Heart left ventricle (tissue), 16 donors: ENCODE measurements at regions not wholly inside any gene's neighbourhood (a gene's known extent, or its start where the extent isn't known, plus 50 kb on each side); places are given as distances from the start of the nearest gene placed in this dataset.

Source experiments
- ATAC-seq, 4 donors: fragments of 200-7000 bp; cut with Tn5 transposase; one replicate each; pipeline ENCODE4 v1.9.1; 2020 to 2022; ENCODE audit warnings: moderate library complexity in 4 of 4, mild to moderate bottlenecking in 3 of 4, moderate number of reproducible peaks in 1 of 4
- DNase-seq, 5 donors: peaks; one replicate each; pipeline ENCODE4 v3.0.0-alpha.2; 2020
- H3K27ac ChIP-seq, 12 donors: fragments of 200-600 bp; sonication (generic) in 4 of 12; one replicate each; pipeline versions ENCODE4 v1.5.0 to v1.8.0; 2016 to 2022; ENCODE audit warnings: mild to moderate bottlenecking in 2 of 12
- H3K27me3 ChIP-seq, 9 donors: fragments of 200-600 bp; sonication (generic) in 2 of 9; one replicate each; pipeline versions ENCODE4 v1.5.1 to v1.8.0; 2016 to 2022; ENCODE audit warnings: mild to moderate bottlenecking in 3 of 9
- H3K36me3 ChIP-seq, 9 donors: fragments of 200-600 bp; sonication (generic) in 2 of 9; one replicate each; pipeline versions ENCODE4 v1.5.0 to v1.8.0; 2018 to 2022; ENCODE audit warnings: mild to moderate bottlenecking in 2 of 9
- H3K4me1 ChIP-seq, 12 donors: fragments of 200-600 bp; sonication (generic) in 4 of 12; one replicate each; pipeline versions ENCODE4 v1.5.0 to v1.8.0; 2016 to 2022; ENCODE audit warnings: mild to moderate bottlenecking in 3 of 12
- H3K4me3 ChIP-seq, 12 donors: fragments of 200-600 bp; sonication (generic) in 4 of 12; one replicate each; pipeline versions ENCODE4 v1.5.0 to v1.8.0; 2017 to 2022; ENCODE audit warnings: mild to moderate bottlenecking in 9 of 12, moderate library complexity in 4 of 12
- H3K9me3 ChIP-seq, 12 donors: fragments of 200-600 bp; sonication (generic) in 4 of 12; one replicate each; pipeline versions ENCODE4 v1.5.0 to v1.8.0; 2016 to 2022; ENCODE audit warnings: mild to moderate bottlenecking in 1 of 12
- CTCF ChIP-seq, 12 donors: fragments of 200-600 bp; sonication (generic) in 4 of 12; IDR thresholded peaks; one replicate each; pipeline versions ENCODE4 v1.5.0 to v1.8.0; 2018 to 2022; ENCODE audit warnings: antibody characterized with exemption in 12 of 12, mild to moderate bottlenecking in 5 of 12
- POLR2A ChIP-seq, 2 donors: fragments of 450-650 bp; IDR thresholded peaks; one replicate each; pipeline ENCODE4 v1.6.1; 2017; ENCODE audit warnings: antibody characterized with exemption in 2 of 2, mild to moderate bottlenecking in 2 of 2, moderate library complexity in 2 of 2
- WGBS, 4 donors: extraction: QIAGEN DNeasy Blood & Tissue Kit in 2 of 4; methylation state at CpG; one replicate each; pipeline versions ENCODE4 v1.1.5 to v1.1.7; 2013 to 2018; 5-methylcytosine and 5-hydroxymethylcytosine counted together
- intact Hi-C, 10 donors: fragments of 100-400 bp; cut with DNase I; formaldehyde crosslinking; loops; one replicate each; pipeline versions ENCODE4 v1.11.1 to v1.14.2; 2022
- donor health status: ischemic (EF 13 %, LVEDD 7.1; RV severe dilation, severe dysfunction).
- donor health status: healthy with polysubstance abuse.
- donor health status: DM: no; HTN: yes; CAD: no.
- donor health status: DM: no; HTN: no; CAD: no.
- donor health status: ischemic (EF 25% LVEDD 6.9; RV normal size, moderate dysfunction).
- donor health status: ischemic (EF 25% LVEDD 5.7; RV mildly dilated, moderate dysfunction).
- donor health status: healthy.
- donor health status: DM: yes; HTN: yes; CAD: no.
- donor health status: ischemic (EF 35%, LVEDD 5.7; RV mildly dilated, moderate dysfunction).
- donor health status: nonischemic (EF 11% LVEDD 7.7; RV severe dilation, severe dysfunction).
- donor health status: DM: yes; HTN: yes; CAD: no.
- donor health status: PGD.
- donor health status: ischemic (EF 29% LVEDD 5.4; RV normal size, mild dysfunction).
- donor health status: nonischemic (EF 23%, LVEDD 6.1; RV moderate dilation, normal function).

GRCh38 chr4:31104043-31104442 lies 383.9 kb downstream of the PCDH7 start:
- intact Hi-C loops: no loop called here
- Histone ChIP-seq H3K27ac (no peak overlapping the region), H3K27me3 (no peaks in the 10 kb centered on the region), H3K4me3 (no peak overlapping the region), H3K4me1 (peaks cover 0 to 24% (median 0%) of the 10 kb centered on the region in 12 donors), H3K36me3 (no peaks in the 10 kb centered on the region), H3K9me3 (no peaks in the 10 kb centered on the region)
- 80 to 98% (median 90%) methylated on average over 1 of the region's 1 CpG for whole genome bisulfite sequencing, 4 donors
- ATAC-seq (no peak), DNase-seq (no peak)
- no peak for TF ChIP-seq POLR2A (IDR thresholded peaks at IDR 0.05)
- TF ChIP-seq CTCF (IDR thresholded peaks at IDR 0.05): no peak

GRCh38 chr4:31104577-31104976 lies 384.4 kb downstream of the PCDH7 start:
- H3K27ac ChIP-seq: no peak overlapping the region
- H3K9me3 ChIP-seq: no peaks in the 10 kb centered on the region
- ATAC-seq (no peak), DNase-seq (no peak)
- WGBS, 4 donors: 81 to 95% (median 86%) methylated on average over 3 of the region's 3 CpGs
- TF ChIP-seq CTCF (IDR thresholded peaks at IDR 0.05): no peak
- no peak for TF ChIP-seq POLR2A (IDR thresholded peaks at IDR 0.05)
- H3K4me3 ChIP-seq: no peak overlapping the region
- H3K36me3 ChIP-seq: no peaks in the 10 kb centered on the region
- H3K4me1 ChIP-seq: peaks cover 0 to 24% (median 0%) of the 10 kb centered on the region in 12 donors
- no peaks in the 10 kb centered on the region for H3K27me3 ChIP-seq
- intact Hi-C loops: no loop called here

GRCh38 chr4:31106419-31106818 lies 386.2 kb downstream of the PCDH7 start:
- ATAC-seq (no peak), DNase-seq (no peak)
- Histone ChIP-seq H3K4me3 (no peak overlapping the region), H3K36me3 (no peaks in the 10 kb centered on the region), H3K27ac (no peak overlapping the region), H3K4me1 (peaks cover 0 to 12% (median 0%) of the 10 kb centered on the region in 12 donors), H3K9me3 (peaks cover 0 to 2% (median 0%) of the 10 kb centered on the region in 12 donors), H3K27me3 (no peaks in the 10 kb centered on the region)
- TF ChIP-seq POLR2A (IDR thresholded peaks at IDR 0.05) (no peak), CTCF (IDR thresholded peaks at IDR 0.05) (no peak)
- WGBS, 4 donors: 43 to 73% (median 69%) methylated on average over 1 of the region's 1 CpG
- intact Hi-C loops: no loop called here

- TF ChIP-seq POLR2A (IDR thresholded peaks at IDR 0.05): no peak
- TF ChIP-seq CTCF (IDR thresholded peaks at IDR 0.05): no peak
- H3K27me3 ChIP-seq: no peaks in the 10 kb centered on the region
- H3K9me3 ChIP-seq: peaks cover 0 to 2% (median 0%) of the 10 kb centered on the region in 12 donors
- H3K27ac ChIP-seq: peak overlapping the region in 1 of 12 donors; percentile 36
- H3K36me3 ChIP-seq: no peaks in the 10 kb centered on the region
- ATAC-seq: no peak
- peaks cover 0 to 12% (median 0%) of the 10 kb centered on the region in 12 donors for H3K4me1 ChIP-seq
- intact Hi-C loops: no loop called here
- H3K4me3 ChIP-seq: no peak overlapping the region
- WGBS, 4 donors: 49 to 62% (median 54%) methylated on average over 2 of the region's 2 CpGs
- DNase-seq: no peak
These were observed 387.2 kb downstream of the PCDH7 start for GRCh38 chr4:31107362-31107761.
